ENCODE measurements at regions not wholly inside any gene's neighbourhood (a gene's known extent, or its start where the extent isn't known, plus 50 kb on each side); places are given as distances from the start of the nearest gene placed in this dataset.

DNA sequence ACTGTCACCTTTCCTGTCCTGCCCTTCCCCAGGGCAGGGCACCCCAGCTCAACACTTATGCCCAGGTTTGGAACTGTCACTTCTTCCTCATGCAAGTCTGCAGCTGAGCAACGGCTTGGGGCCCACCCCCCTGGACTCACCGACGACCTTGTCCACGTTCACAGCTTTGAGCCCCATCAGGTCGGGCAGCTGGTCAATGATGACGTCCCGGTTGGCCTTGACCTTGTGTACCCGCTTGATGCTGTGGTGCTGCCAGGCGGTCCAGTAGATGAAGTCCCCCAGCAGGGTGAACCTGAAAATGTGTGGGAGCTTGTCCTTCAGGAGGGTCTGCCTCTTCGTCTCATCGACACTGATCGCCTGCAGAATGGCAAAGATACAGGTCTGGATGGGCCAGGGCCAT lies 135.0 kb downstream of the CRYBB2 start:
- no peaks in the 10 kb centered on the region for H3K27me3 ChIP-seq (ENCODE audit: insufficient read depth, low read length)
- peaks cover 5% of the 10 kb centered on the region for H3K9me3 ChIP-seq (ENCODE audit: insufficient read depth, low read depth, low read length)
- H3K36me3 ChIP-seq (ENCODE audit: control insufficient read depth in 1 of 2, insufficient read depth in 2 of 2, low read length in 2 of 2) = peaks cover 22 to 25% of the 10 kb centered on the region in 2 experiments
- H3K27ac ChIP-seq (ENCODE audit: low read depth, low read length) = no peak overlapping the region
- no peak overlapping the region for H2BK12ac ChIP-seq (ENCODE audit: low read length)
- no peak overlapping the region for H2AK5ac ChIP-seq (ENCODE audit: low read length)
- no CpG with 5 or more reads among the region's 12 CpGs for WGBS (ENCODE audit: extremely low coverage, insufficient coverage, insufficient read length)
- no peak overlapping the region for H3K4me3 ChIP-seq (ENCODE audit: low read depth, low read length)
- H3K79me2 ChIP-seq (ENCODE audit: control insufficient read depth, insufficient read depth, low read length, poor library complexity) = no peaks in the 10 kb centered on the region
- no peak overlapping the region for H4K12ac ChIP-seq (ENCODE audit: low read depth, low read length)
- no peak overlapping the region for H3K23ac ChIP-seq (ENCODE audit: low read length)
- no peak overlapping the region for H2BK5ac ChIP-seq (ENCODE audit: low read depth, low read length, poor library complexity)
- H3K79me1 ChIP-seq (ENCODE audit: low read length) = no peaks in the 10 kb centered on the region
- H3K4me2 ChIP-seq (ENCODE audit: low read length) = no peak overlapping the region
- no peak overlapping the region for H3K4ac ChIP-seq (ENCODE audit: low read depth, low read length)
- H3K4me1 ChIP-seq (ENCODE audit: control insufficient read depth in 1 of 2, insufficient read depth in 2 of 2, low read length in 2 of 2) = no peaks in the 10 kb centered on the region
- no peak overlapping the region for H3K9ac ChIP-seq (ENCODE audit: low read length)
- H4K8ac ChIP-seq (ENCODE audit: low read depth, low read length) = no peak overlapping the region
- H2BK120ac ChIP-seq (ENCODE audit: insufficient read depth, low read length, poor library complexity) = no peak overlapping the region
- no peak overlapping the region for H3K18ac ChIP-seq (ENCODE audit: low read length)
- no peak overlapping the region for H3K14ac ChIP-seq (ENCODE audit: low read length)
- no peak for DNase-seq
- no peak overlapping the region for H2AFZ ChIP-seq (ENCODE audit: insufficient read depth, low read length, poor library complexity)
- H4K91ac ChIP-seq (ENCODE audit: low read depth, low read length) = no peak overlapping the region

DNA sequence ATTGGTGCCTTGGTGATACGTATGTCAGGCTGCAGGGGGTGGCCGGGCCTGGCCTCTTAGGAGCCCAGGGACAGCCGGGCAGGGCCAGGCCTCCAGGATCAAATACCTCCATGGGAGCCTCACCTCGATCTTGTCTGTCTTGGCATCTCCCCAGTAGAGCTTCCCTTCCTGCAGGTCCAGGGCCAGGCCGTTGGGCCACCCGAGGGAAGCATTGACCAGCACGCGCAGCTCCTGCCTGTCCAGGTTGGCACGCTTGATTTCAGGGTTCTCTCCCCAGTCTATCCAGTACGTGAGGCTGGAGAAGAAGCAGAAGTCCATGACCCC lies 137.7 kb downstream of the CRYBB2 start:
- no peak overlapping the region for H3K18ac ChIP-seq (ENCODE audit: low read length)
- no peak overlapping the region for H2BK120ac ChIP-seq (ENCODE audit: insufficient read depth, low read length, poor library complexity)
- H2BK5ac ChIP-seq (ENCODE audit: low read depth, low read length, poor library complexity) = no peak overlapping the region
- no peak overlapping the region for H4K8ac ChIP-seq (ENCODE audit: low read depth, low read length)
- no peak overlapping the region for H2BK12ac ChIP-seq (ENCODE audit: low read length)
- H3K4me1 ChIP-seq (ENCODE audit: control insufficient read depth in 1 of 2, insufficient read depth in 2 of 2, low read length in 2 of 2) = no peaks in the 10 kb centered on the region
- H3K9me3 ChIP-seq (ENCODE audit: insufficient read depth, low read depth, low read length) = no peaks in the 10 kb centered on the region
- no peak overlapping the region for H4K12ac ChIP-seq (ENCODE audit: low read depth, low read length)
- H4K91ac ChIP-seq (ENCODE audit: low read depth, low read length) = no peak overlapping the region
- no peak for DNase-seq
- H3K14ac ChIP-seq (ENCODE audit: low read length) = no peak overlapping the region
- H3K4me3 ChIP-seq (ENCODE audit: low read depth, low read length) = no peak overlapping the region
- H2AFZ ChIP-seq (ENCODE audit: insufficient read depth, low read length, poor library complexity) = no peak overlapping the region
- H3K27ac ChIP-seq (ENCODE audit: low read depth, low read length) = no peak overlapping the region
- no peak overlapping the region for H2AK5ac ChIP-seq (ENCODE audit: low read length)
- H3K23ac ChIP-seq (ENCODE audit: low read length) = no peak overlapping the region
- H3K36me3 ChIP-seq (ENCODE audit: control insufficient read depth in 1 of 2, insufficient read depth in 2 of 2, low read length in 2 of 2) = peaks cover 15 to 16% of the 10 kb centered on the region in 2 experiments
- H3K27me3 ChIP-seq (ENCODE audit: insufficient read depth, low read length) = no peaks in the 10 kb centered on the region
- H3K4ac ChIP-seq (ENCODE audit: low read depth, low read length) = no peak overlapping the region
- no CpG with 5 or more reads among the region's 10 CpGs for WGBS (ENCODE audit: extremely low coverage, insufficient coverage, insufficient read length)
- no peaks in the 10 kb centered on the region for H3K79me2 ChIP-seq (ENCODE audit: control insufficient read depth, insufficient read depth, low read length, poor library complexity)
- no peak overlapping the region for H3K4me2 ChIP-seq (ENCODE audit: low read length)
- H3K79me1 ChIP-seq (ENCODE audit: low read length) = no peaks in the 10 kb centered on the region
- H3K9ac ChIP-seq (ENCODE audit: low read length) = no peak overlapping the region

GRCh38 chr22:25357606-25358420 lies 138.4 kb downstream of the CRYBB2 start:
- no peak overlapping the region for H3K23ac ChIP-seq (ENCODE audit: low read length)
- DNase-seq = no peak
- no peak overlapping the region for H4K12ac ChIP-seq (ENCODE audit: low read depth, low read length)
- H2AFZ ChIP-seq (ENCODE audit: insufficient read depth, low read length, poor library complexity) = no peak overlapping the region
- H3K4me2 ChIP-seq (ENCODE audit: low read length) = no peak overlapping the region
- no peak overlapping the region for H2BK120ac ChIP-seq (ENCODE audit: insufficient read depth, low read length, poor library complexity)
- no peak overlapping the region for H3K27ac ChIP-seq (ENCODE audit: low read depth, low read length)
- no peaks in the 10 kb centered on the region for H3K4me1 ChIP-seq (ENCODE audit: control insufficient read depth in 1 of 2, insufficient read depth in 2 of 2, low read length in 2 of 2)
- no peak overlapping the region for H3K9ac ChIP-seq (ENCODE audit: low read length)
- H3K4ac ChIP-seq (ENCODE audit: low read depth, low read length) = no peak overlapping the region
- H3K18ac ChIP-seq (ENCODE audit: low read length) = no peak overlapping the region
- H2BK5ac ChIP-seq (ENCODE audit: low read depth, low read length, poor library complexity) = no peak overlapping the region
- H3K27me3 ChIP-seq (ENCODE audit: insufficient read depth, low read length) = no peaks in the 10 kb centered on the region
- no peak overlapping the region for H4K8ac ChIP-seq (ENCODE audit: low read depth, low read length)
- no peak overlapping the region for H4K91ac ChIP-seq (ENCODE audit: low read depth, low read length)
- H2AK5ac ChIP-seq (ENCODE audit: low read length) = no peak overlapping the region
- peaks cover 12 to 16% of the 10 kb centered on the region in 2 experiments for H3K36me3 ChIP-seq (ENCODE audit: control insufficient read depth in 1 of 2, insufficient read depth in 2 of 2, low read length in 2 of 2)
- H3K79me2 ChIP-seq (ENCODE audit: control insufficient read depth, insufficient read depth, low read length, poor library complexity) = no peaks in the 10 kb centered on the region
- no CpG with 5 or more reads among the region's 7 CpGs for WGBS (ENCODE audit: extremely low coverage, insufficient coverage, insufficient read length)
- H3K9me3 ChIP-seq (ENCODE audit: insufficient read depth, low read depth, low read length) = no peaks in the 10 kb centered on the region
- no peak overlapping the region for H2BK12ac ChIP-seq (ENCODE audit: low read length)
- no peak overlapping the region for H3K14ac ChIP-seq (ENCODE audit: low read length)
- no peak overlapping the region for H3K4me3 ChIP-seq (ENCODE audit: low read depth, low read length)
- no peaks in the 10 kb centered on the region for H3K79me1 ChIP-seq (ENCODE audit: low read length)

DNA sequence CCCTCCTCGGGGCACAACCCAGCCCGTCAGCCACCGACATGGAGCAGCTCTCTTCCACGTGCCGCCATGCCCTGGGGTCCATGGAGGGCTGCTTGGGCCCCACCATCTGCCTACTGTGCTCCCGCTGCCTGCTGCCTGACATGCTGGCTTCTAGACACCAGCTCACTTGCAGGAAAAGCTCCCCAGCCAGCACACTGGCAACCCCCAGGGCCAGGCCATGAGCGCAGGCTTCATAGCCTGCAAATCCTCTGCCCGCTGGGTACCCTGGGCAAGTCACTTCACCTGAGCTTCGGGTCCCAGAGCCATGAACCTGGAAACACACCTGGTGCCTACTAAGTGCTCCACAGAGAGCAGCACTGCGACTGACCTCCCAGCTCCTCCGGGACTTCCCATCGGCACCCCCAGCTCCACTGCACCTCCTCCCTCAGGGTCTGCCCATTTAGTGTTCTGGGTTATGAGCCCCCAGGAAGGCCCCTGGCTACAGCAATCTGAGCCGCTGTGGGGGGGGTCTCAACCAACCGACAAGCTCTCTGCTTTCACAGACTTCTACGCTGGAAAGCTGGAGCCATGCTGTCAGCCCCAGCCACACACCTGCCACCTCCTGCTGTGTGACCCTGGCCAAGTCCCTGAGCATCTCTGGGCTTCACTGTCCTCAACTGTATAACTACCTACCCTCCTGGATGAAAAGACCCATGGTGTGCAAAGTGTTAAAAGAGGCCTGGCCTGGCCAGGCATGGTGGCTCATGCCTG lies 139.2 kb downstream of the CRYBB2 start:
- Histone ChIP-seq H2BK12ac (ENCODE audit: low read length) (no peak overlapping the region), H3K14ac (ENCODE audit: low read length) (no peak overlapping the region), H3K4me2 (ENCODE audit: low read length) (no peak overlapping the region), H3K4me1 (ENCODE audit: control insufficient read depth in 1 of 2, insufficient read depth in 2 of 2, low read length in 2 of 2) (no peaks in the 10 kb centered on the region), H3K9me3 (ENCODE audit: insufficient read depth, low read depth, low read length) (no peaks in the 10 kb centered on the region), H3K27me3 (ENCODE audit: insufficient read depth, low read length) (no peaks in the 10 kb centered on the region), H4K91ac (ENCODE audit: low read depth, low read length) (no peak overlapping the region), H3K23ac (ENCODE audit: low read length) (no peak overlapping the region), H3K18ac (ENCODE audit: low read length) (no peak overlapping the region), H2BK5ac (ENCODE audit: low read depth, low read length, poor library complexity) (no peak overlapping the region), H3K79me2 (ENCODE audit: control insufficient read depth, insufficient read depth, low read length, poor library complexity) (no peaks in the 10 kb centered on the region), H2BK120ac (ENCODE audit: insufficient read depth, low read length, poor library complexity) (no peak overlapping the region), H3K9ac (ENCODE audit: low read length) (no peak overlapping the region), H4K12ac (ENCODE audit: low read depth, low read length) (no peak overlapping the region), H2AFZ (ENCODE audit: insufficient read depth, low read length, poor library complexity) (no peak overlapping the region), H3K36me3 (ENCODE audit: control insufficient read depth in 1 of 2, insufficient read depth in 2 of 2, low read length in 2 of 2) (peaks cover 12 to 15% of the 10 kb centered on the region in 2 experiments), H2AK5ac (ENCODE audit: low read length) (no peak overlapping the region), H3K79me1 (ENCODE audit: low read length) (no peaks in the 10 kb centered on the region), H3K4ac (ENCODE audit: low read depth, low read length) (no peak overlapping the region), H3K27ac (ENCODE audit: low read depth, low read length) (no peak overlapping the region), H4K8ac (ENCODE audit: low read depth, low read length) (no peak overlapping the region), H3K4me3 (ENCODE audit: low read depth, low read length) (no peak overlapping the region)
- no CpG with 5 or more reads among the region's 15 CpGs for WGBS (ENCODE audit: extremely low coverage, insufficient coverage, insufficient read length)
- no peak for DNase-seq

Data from trophoblast cell (in vitro differentiated cells and primary cell).